H9 (cell line): ENCODE measurements at regions not wholly inside any gene's neighbourhood (a gene's known extent, or its start where the extent isn't known, plus 50 kb on each side); places are given as distances from the start of the nearest gene placed in this dataset.

ENCODE experiments used
- DNase-seq: peaks from one replicate; pipeline ENCODE4 v3.0.0-alpha.2; 2017
- H2AFZ ChIP-seq: one replicate; pipeline ENCODE4 v1.6.1; 2013; ENCODE audit warnings: mild to moderate bottlenecking, low read length, control low read depth, moderate library complexity
- H2AK5ac ChIP-seq: 2 replicates; pipeline ENCODE4 v1.6.1; 2013; ENCODE audit warnings: low read length, control low read depth, mixed read lengths; ENCODE audit not compliant: insufficient read length
- H2BK120ac ChIP-seq: one replicate; pipeline ENCODE4 v1.6.1; 2013; ENCODE audit warnings: low read depth, mild to moderate bottlenecking, low read length, control low read depth, inconsistent platforms; ENCODE audit not compliant: poor library complexity, severe bottlenecking
- H2BK12ac ChIP-seq: 2 replicates; pipeline ENCODE4 v1.6.1; 2013; ENCODE audit warnings: low read length, control low read depth, mixed read lengths, low read depth; ENCODE audit not compliant: insufficient read length
- H2BK15ac ChIP-seq: 2 replicates; pipeline ENCODE4 v1.6.1; 2013; ENCODE audit warnings: low read depth, low read length, control low read depth
- H2BK20ac ChIP-seq: one replicate; pipeline ENCODE4 v1.6.1; 2013; ENCODE audit warnings: low read depth, mild to moderate bottlenecking, low read length, control low read depth, inconsistent platforms; ENCODE audit not compliant: poor library complexity, severe bottlenecking
- H2BK5ac ChIP-seq: 2 replicates; pipeline ENCODE4 v1.6.1; 2013; ENCODE audit warnings: low read length, control low read depth, mixed read lengths; ENCODE audit not compliant: insufficient read length
- H3K14ac ChIP-seq: 2 replicates; pipeline ENCODE4 v1.6.1; 2013; ENCODE audit warnings: low read length, control low read depth; ENCODE audit not compliant: insufficient read depth
- H3K18ac ChIP-seq: 2 replicates; pipeline ENCODE4 v1.6.1; 2013; ENCODE audit warnings: low read depth, mild to moderate bottlenecking, mixed read lengths, low read length, control low read depth; ENCODE audit not compliant: insufficient read length
- H3K23ac ChIP-seq: 2 replicates; pipeline ENCODE4 v1.6.1; 2013; ENCODE audit warnings: low read length, control low read depth, mixed read lengths, low read depth; ENCODE audit not compliant: insufficient read length
- H3K23me2 ChIP-seq: 2 replicates; pipeline ENCODE4 v1.6.1; 2013; ENCODE audit warnings: low read depth, mild to moderate bottlenecking, mixed read lengths, low read length, control low read depth; ENCODE audit not compliant: insufficient read length, poor library complexity, severe bottlenecking
- H3K27ac ChIP-seq: 2 replicates; pipeline ENCODE4 v1.5.1; 2013; ENCODE audit warnings: low read length, control low read depth, mixed read lengths, low read depth; ENCODE audit not compliant: insufficient read length
- H3K27me3 ChIP-seq: 2 replicates; pipeline ENCODE4 v1.6.1; 2013; ENCODE audit warnings: low read length, control low read depth, inconsistent platforms; ENCODE audit not compliant: insufficient read depth
- H3K4ac ChIP-seq: 2 replicates; pipeline ENCODE4 v1.6.1; 2013; ENCODE audit warnings: low read depth, mild to moderate bottlenecking, control low read depth, inconsistent platforms, low read length, moderate library complexity
- H3K4me1 ChIP-seq: 2 replicates; pipeline ENCODE4 v1.6.1; 2013; ENCODE audit warnings: low read length, control low read depth, inconsistent platforms; ENCODE audit not compliant: insufficient read depth
- H3K4me2 ChIP-seq: 2 replicates; pipeline ENCODE4 v1.6.1; 2013; ENCODE audit warnings: low read length, control low read depth, mixed read lengths; ENCODE audit not compliant: insufficient read length, insufficient read depth
- H3K56ac ChIP-seq: 2 replicates; pipeline ENCODE4 v1.6.1; 2013; ENCODE audit warnings: low read depth, mild to moderate bottlenecking, mixed read lengths, low read length, control low read depth; ENCODE audit not compliant: insufficient read length
- H3K79me1 ChIP-seq: 2 replicates; pipeline ENCODE4 v1.6.1; 2013; ENCODE audit warnings: low read depth, mild to moderate bottlenecking, moderate library complexity, low read length, control low read depth, inconsistent platforms; ENCODE audit not compliant: insufficient read depth, poor library complexity, severe bottlenecking
- H3K79me2 ChIP-seq: 2 replicates; pipeline ENCODE4 v1.6.1; 2013; ENCODE audit warnings: low read length, control low read depth, inconsistent platforms; ENCODE audit not compliant: insufficient read depth
- H3K9ac ChIP-seq: 2 replicates; pipeline ENCODE4 v1.6.1; 2013; ENCODE audit warnings: low read length, control low read depth, mixed read lengths; ENCODE audit not compliant: insufficient read length; ENCODE audit errors: extremely low read depth
- H3K9me3 ChIP-seq: one replicate; pipeline ENCODE4 v1.6.1; 2013; ENCODE audit warnings: low read depth, low read length, inconsistent platforms; ENCODE audit not compliant: control insufficient read depth
- H3T11ph ChIP-seq: one replicate; pipeline ENCODE4 v1.6.1; 2013; ENCODE audit warnings: mild to moderate bottlenecking, low read length, control low read depth, inconsistent platforms
- H4K20me1 ChIP-seq: one replicate; pipeline ENCODE4 v1.6.1; 2013; ENCODE audit not compliant: control insufficient read depth, insufficient read length, insufficient read depth
- H4K5ac ChIP-seq: 2 replicates; pipeline ENCODE4 v1.6.1; 2013; ENCODE audit warnings: low read depth, mild to moderate bottlenecking, mixed read lengths, low read length, control low read depth; ENCODE audit not compliant: insufficient read length
- H4K8ac ChIP-seq: replicated peaks from 2 replicates; pipeline ENCODE4 v1.6.1; 2013; ENCODE audit warnings: low read length, control low read depth, mixed read lengths, low read depth; ENCODE audit not compliant: insufficient read length
- H4K91ac ChIP-seq: 2 replicates; pipeline ENCODE4 v1.6.1; 2013; ENCODE audit warnings: low read depth, mild to moderate bottlenecking, moderate library complexity, mixed read lengths, low read length, control low read depth; ENCODE audit not compliant: insufficient read length
- H3K27ac Mint-ChIP-seq, 3 experiments: 2 replicates in 2 of 3; 3 replicates in 1 of 3; pipeline ENCODE4 v1.8.0; 2020 to 2021; ENCODE audit warnings: mixed read lengths in 3 of 3, mild to moderate bottlenecking in 1 of 3, moderate library complexity in 1 of 3
- H3K27me3 Mint-ChIP-seq: 2 replicates; pipeline ENCODE4 v1.8.0; 2021; ENCODE audit warnings: low read depth, mild to moderate bottlenecking, moderate library complexity, mixed read lengths
- H3K36me3 Mint-ChIP-seq, 3 experiments: 2 replicates in 2 of 3; 3 replicates in 1 of 3; pipeline ENCODE4 v1.8.0; 2020 to 2021; ENCODE audit warnings: low read depth in 3 of 3, mixed read lengths in 3 of 3; ENCODE audit not compliant: insufficient read depth in 1 of 3
- H3K4me1 Mint-ChIP-seq, 2 experiments: 2 replicates each; pipeline ENCODE4 v1.8.0; 2020; ENCODE audit warnings: mixed read lengths in 2 of 2
- H3K4me3 Mint-ChIP-seq, 2 experiments: 2 replicates in 1 of 2; 3 replicates in 1 of 2; pipeline ENCODE4 v1.8.0; 2020 to 2021; ENCODE audit warnings: mild to moderate bottlenecking in 2 of 2, mixed read lengths in 2 of 2, moderate library complexity in 1 of 2
- H3K9me3 Mint-ChIP-seq, 2 experiments: 2 replicates in 1 of 2; 3 replicates in 1 of 2; pipeline ENCODE4 v1.8.0; 2020; ENCODE audit warnings: mild to moderate bottlenecking in 2 of 2, mixed read lengths in 2 of 2, moderate library complexity in 1 of 2
- WGBS: extraction: QIAGEN DNeasy Blood & Tissue Kit; methylation state at CpG from one replicate; pipeline ENCODE4 v1.1.7; 2013; ENCODE audit warnings: missing lambda C conversion rate, low lambda C conversion rate, mixed read lengths; ENCODE audit not compliant: insufficient read length; ENCODE audit errors: extremely low coverage; 5-methylcytosine and 5-hydroxymethylcytosine counted together
- TF ChIP-seq, protein P1 (sequence below): fragments of 200-600 bp; sonication (generic); conservative IDR thresholded peaks from 3 replicates; pipeline ENCODE4 v1.8.0; 2021; ENCODE audit warnings: antibody characterized with exemption, mild to moderate bottlenecking

GRCh38 chr6:137371634-137372016 lies 122.6 kb downstream of the OLIG3 start:
- Mint-ChIP-seq H3K27ac (no peak overlapping the region), H3K27me3 (no peaks in the 10 kb centered on the region; the same call in 1 of the 2 replicates), H3K9me3 (0 out of 5 replicates have a peak, but pooled peaks cover 0 to 2% of the 10 kb centered on the region in 2 experiments), H3K4me1 (peaks cover 17% of the 10 kb centered on the region in 2 experiments), H3K36me3 (0 out of 7 replicates have a peak, but pooled peaks cover 0 to 3% (median 0%) of the 10 kb centered on the region in 3 experiments), H3K4me3 (no peak overlapping the region)
- no peak overlapping the region for H3K56ac ChIP-seq
- no peak overlapping the region for H3K4ac ChIP-seq
- H2AK5ac ChIP-seq = no peak overlapping the region
- H3K23me2 ChIP-seq = no peaks in the 10 kb centered on the region
- no peak overlapping the region for H3K23ac ChIP-seq
- no peaks in the 10 kb centered on the region for H3K9me3 ChIP-seq
- H3K79me1 ChIP-seq = no peaks in the 10 kb centered on the region
- H3K4me1 ChIP-seq = peaks cover 6% of the 10 kb centered on the region; the same call in 1 of the 2 replicates
- H3K18ac ChIP-seq = no peak overlapping the region
- H4K20me1 ChIP-seq = no peaks in the 10 kb centered on the region
- H3K4me2 ChIP-seq = no peak overlapping the region
- no peak overlapping the region for H3K14ac ChIP-seq
- H2BK120ac ChIP-seq = no peak overlapping the region
- no peak overlapping the region for H2BK20ac ChIP-seq
- no peak for DNase-seq
- no peak overlapping the region for H2BK5ac ChIP-seq
- H3K79me2 ChIP-seq = no peaks in the 10 kb centered on the region
- no peak overlapping the region for H3K27ac ChIP-seq
- WGBS = no CpG with 5 or more reads among the region's 4 CpGs
- H4K5ac ChIP-seq = no peak overlapping the region
- no peak overlapping the region for H2BK12ac ChIP-seq
- H3K9ac ChIP-seq = no peak overlapping the region
- no peak overlapping the region for H2AFZ ChIP-seq
- H4K91ac ChIP-seq = no peak overlapping the region
- TF ChIP-seq, protein P1, sequence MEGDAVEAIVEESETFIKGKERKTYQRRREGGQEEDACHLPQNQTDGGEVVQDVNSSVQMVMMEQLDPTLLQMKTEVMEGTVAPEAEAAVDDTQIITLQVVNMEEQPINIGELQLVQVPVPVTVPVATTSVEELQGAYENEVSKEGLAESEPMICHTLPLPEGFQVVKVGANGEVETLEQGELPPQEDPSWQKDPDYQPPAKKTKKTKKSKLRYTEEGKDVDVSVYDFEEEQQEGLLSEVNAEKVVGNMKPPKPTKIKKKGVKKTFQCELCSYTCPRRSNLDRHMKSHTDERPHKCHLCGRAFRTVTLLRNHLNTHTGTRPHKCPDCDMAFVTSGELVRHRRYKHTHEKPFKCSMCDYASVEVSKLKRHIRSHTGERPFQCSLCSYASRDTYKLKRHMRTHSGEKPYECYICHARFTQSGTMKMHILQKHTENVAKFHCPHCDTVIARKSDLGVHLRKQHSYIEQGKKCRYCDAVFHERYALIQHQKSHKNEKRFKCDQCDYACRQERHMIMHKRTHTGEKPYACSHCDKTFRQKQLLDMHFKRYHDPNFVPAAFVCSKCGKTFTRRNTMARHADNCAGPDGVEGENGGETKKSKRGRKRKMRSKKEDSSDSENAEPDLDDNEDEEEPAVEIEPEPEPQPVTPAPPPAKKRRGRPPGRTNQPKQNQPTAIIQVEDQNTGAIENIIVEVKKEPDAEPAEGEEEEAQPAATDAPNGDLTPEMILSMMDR = no peak
- no peaks in the 10 kb centered on the region; the same call in 1 of the 2 replicates for H3K27me3 ChIP-seq
- no peak overlapping the region for H2BK15ac ChIP-seq
- no peak overlapping the region for H3T11ph ChIP-seq
- H4K8ac ChIP-seq = no peak overlapping the region
